ENCODE measurements at regions not wholly inside any gene's neighbourhood (a gene's known extent, or its start where the extent isn't known, plus 50 kb on each side); places are given as distances from the start of the nearest gene placed in this dataset.
A peak's percentile ranks its signal among the peaks of the same experiment; 100 is the strongest.

GRCh38 chr4:37082912-37083311 is 161.6 kb upstream of the NWD2 start:
- no peak for DNase-seq (ENCODE audit: low spot score)

GRCh38 chr4:37095925-37096324 is 148.6 kb upstream of the NWD2 start:
- no peak for DNase-seq (ENCODE audit: low spot score)

GRCh38 chr4:37101182-37101581 is 143.4 kb upstream of the NWD2 start:
- no peak for DNase-seq (ENCODE audit: low spot score)

GRCh38 chr4:37101686-37102085 is 142.9 kb upstream of the NWD2 start:
- DNase-seq (ENCODE audit: low spot score), result no peak

GRCh38 chr4:37109756-37110155 is 134.8 kb upstream of the NWD2 start:
- no peak for DNase-seq (ENCODE audit: low spot score)

- DNase-seq (ENCODE audit: low spot score), result no peak
Observed at GRCh38 chr4:37124800-37125199, 119.7 kb upstream of the NWD2 start.

GRCh38 chr4:37126051-37126450 is 118.5 kb upstream of the NWD2 start:
- DNase-seq (ENCODE audit: low spot score), result no peak

- DNase-seq (ENCODE audit: low spot score), result no peak
Observed at GRCh38 chr4:37130465-37130864, 114.1 kb upstream of the NWD2 start.

GRCh38 chr4:37132351-37132974 is 112.1 kb upstream of the NWD2 start:
- DNase-seq (ENCODE audit: low spot score), result no peak

GRCh38 chr4:37132975-37133360 is 111.6 kb upstream of the NWD2 start:
- DNase-seq (ENCODE audit: low spot score), result no peak

GRCh38 chr4:37138019-37138653 is 106.4 kb upstream of the NWD2 start:
- DNase-seq (ENCODE audit: low spot score), result no peak

- DNase-seq (ENCODE audit: low spot score), result no peak
Observed at GRCh38 chr4:37138789-37139188, 105.8 kb upstream of the NWD2 start.

GRCh38 chr4:37139987-37140386 is 104.6 kb upstream of the NWD2 start:
- DNase-seq (ENCODE audit: low spot score), result no peak

GRCh38 chr4:37146260-37146659 is 98.3 kb upstream of the NWD2 start:
- no peak for DNase-seq (ENCODE audit: low spot score)

GRCh38 chr4:37157476-37158167 is 86.9 kb upstream of the NWD2 start:
- peak; percentile 2 for DNase-seq (ENCODE audit: low spot score)

- DNase-seq (ENCODE audit: low spot score), result no peak
Observed at GRCh38 chr4:37160653-37161052, 83.9 kb upstream of the NWD2 start.

GRCh38 chr4:37165844-37166243 is 78.7 kb upstream of the NWD2 start:
- DNase-seq (ENCODE audit: low spot score), result no peak

- no peak for DNase-seq (ENCODE audit: low spot score)
Observed at GRCh38 chr4:37169956-37170355, 74.6 kb upstream of the NWD2 start.

GRCh38 chr4:37188100-37188499 is 56.4 kb upstream of the NWD2 start:
- peak; percentile 2 for DNase-seq (ENCODE audit: low spot score)

All from cerebellar cortex (tissue), 1 donor.